ENCODE measurements at regions not wholly inside any gene's neighbourhood (a gene's known extent, or its start where the extent isn't known, plus 50 kb on each side); places are given as distances from the start of the nearest gene placed in this dataset.

DNA sequence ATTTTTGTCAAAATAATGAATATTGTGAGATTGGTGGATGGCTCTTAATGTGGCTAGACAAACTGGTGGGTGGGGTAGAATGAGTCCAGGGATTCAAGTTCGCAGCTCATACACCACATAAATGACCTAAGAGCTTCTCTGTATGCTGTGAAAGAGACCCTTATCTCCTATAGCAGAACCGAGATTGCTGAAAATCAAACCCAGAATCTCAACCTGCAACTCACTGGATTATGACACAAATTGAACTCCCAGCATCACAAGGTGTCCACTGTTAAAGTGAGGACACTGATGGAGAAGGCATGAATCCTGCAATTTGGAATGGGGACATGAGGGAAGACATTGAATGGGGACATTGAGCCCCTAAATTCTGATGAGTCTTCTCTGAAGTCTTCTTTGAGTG is 51.3 kb upstream of the CNKSR3 start:
- DNase-seq = no peak

DNA sequence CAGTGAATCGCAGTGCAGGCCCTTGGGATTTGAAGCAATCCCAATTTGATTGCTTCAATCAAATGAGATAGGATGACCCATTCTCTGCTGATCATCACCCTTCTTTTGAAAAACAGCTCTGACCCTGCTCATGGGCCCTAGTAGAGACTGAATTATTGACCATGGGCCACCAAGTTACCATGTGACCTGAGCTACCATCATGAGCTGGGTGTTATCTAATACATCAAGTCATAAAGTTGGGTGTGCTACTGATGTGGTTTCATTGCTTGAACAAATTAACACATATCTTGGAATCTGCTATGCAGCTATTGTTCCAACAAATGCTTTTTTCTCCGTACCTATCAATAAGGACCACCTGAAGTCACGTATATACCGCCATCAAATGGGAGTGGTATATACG is 54.8 kb upstream of the CNKSR3 start:
- no peak for DNase-seq

DNA sequence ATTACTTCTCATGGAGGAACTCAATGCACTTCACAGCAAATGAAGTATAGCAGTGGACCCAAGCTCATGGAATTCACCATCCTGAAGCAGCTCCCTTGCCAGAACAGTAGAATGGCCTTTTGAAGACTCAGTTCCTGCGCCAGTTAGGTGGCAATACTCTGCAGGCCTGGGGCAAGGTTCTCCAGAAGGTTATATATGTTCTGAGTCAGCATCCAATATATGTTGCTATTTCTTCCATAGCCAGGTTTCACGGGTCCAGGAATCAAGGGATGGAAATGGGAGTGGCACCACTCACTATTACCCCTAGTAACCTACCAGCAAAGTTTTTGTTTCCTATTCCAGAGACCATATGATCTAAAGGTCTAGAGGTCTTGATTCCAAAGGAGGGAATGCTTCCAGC is 56.4 kb upstream of the CNKSR3 start:
- DNase-seq = no peak

DNA sequence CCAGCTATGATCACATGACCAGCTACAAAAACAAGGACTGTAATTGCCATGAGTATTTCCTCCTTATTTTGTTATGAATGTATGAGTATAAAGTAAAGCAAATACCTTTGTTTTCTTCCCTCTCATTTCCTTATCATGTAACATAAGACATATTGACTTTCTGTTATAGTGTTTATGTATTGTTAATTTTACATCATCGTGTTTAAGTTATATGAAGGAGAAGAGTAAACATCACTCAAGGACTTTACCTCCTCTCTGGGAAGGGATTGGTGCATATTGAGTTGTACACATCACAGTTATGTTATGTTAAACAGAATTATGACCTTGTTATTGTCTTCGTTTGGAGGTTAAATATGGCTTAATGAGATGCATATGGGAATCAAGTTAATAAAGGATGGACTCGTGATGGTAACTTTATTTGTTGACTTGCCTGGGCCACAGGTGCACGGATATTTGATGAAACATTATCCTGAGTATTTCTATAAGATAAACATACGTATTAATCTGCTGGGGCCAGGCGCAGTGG is 57.3 kb upstream of the CNKSR3 start:
- no peak for DNase-seq

DNA sequence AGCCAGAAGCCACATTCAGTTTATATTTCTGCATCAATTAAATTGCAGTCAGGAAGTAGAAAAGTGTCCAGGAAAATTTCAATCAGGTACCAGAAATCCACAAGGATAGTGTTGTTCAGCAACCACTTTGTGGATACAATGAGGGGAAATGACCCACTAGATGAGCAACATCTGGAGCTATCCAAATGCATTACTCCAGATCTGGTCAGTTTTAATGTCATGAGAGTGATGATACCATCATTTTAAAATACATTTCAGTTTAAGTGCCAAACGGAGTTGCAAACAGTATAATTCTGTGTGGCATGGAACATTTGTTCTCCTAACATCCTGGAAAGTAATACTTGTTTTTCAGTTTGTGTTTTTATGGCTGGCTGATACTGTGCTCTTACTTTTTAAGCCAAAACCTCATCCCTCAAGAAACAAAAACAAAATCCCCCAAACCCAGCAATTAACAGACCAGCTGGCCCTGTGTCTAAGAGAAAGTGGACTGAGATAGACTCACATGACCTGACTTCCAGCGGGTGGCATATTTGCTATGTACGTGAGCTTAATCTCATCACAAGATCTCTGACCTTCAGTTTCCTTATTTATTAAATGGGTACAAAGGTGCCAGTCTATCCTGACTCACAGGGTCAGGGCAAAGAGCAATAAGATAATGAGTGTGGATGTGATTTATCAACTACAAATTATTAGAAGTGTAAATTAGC is 58.8 kb upstream of the CNKSR3 start:
- no peak for DNase-seq

DNA sequence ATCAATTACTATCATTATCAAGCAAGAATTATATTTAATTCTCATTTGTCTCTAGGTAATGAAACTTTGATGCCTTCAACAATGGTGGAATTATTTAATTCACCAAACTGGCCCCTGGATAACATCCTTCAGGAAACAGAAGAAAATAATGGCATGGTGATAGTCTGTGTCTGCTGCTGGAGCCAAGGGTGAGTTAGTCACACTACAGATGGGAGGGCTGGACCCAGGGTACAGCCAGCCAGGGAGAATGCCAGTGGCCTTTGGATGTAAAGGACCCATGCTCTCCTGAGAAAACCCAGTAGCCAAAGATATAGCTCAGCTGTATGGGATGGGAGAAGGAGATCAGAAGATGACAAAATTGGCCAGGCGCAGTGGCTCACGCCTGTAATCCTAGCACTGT is 60.0 kb upstream of the CNKSR3 start:
- DNase-seq = no peak

DNA sequence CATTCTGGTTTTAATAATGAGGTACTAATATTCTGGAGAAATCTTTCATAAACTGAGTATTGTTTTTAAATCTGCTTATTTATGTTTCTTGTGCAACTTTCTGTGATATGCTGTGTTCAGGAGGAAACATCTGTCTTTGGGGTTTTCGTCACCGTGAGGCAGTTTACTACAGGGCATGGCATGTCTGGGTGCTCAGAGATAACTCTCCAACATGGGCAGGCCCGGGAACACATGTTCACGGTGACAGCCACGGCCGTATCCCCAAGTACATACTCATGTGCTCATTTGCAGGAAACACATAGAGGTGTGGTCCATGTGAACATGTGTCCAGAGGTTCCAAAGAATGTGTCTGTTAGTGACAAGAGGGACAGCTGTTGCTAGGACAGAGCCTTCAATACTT is 62.1 kb upstream of the CNKSR3 start:
- DNase-seq = no peak

GRCh38 chr6:154578004-154578559 is 67.6 kb upstream of the CNKSR3 start:
- DNase-seq = no peak

DNA sequence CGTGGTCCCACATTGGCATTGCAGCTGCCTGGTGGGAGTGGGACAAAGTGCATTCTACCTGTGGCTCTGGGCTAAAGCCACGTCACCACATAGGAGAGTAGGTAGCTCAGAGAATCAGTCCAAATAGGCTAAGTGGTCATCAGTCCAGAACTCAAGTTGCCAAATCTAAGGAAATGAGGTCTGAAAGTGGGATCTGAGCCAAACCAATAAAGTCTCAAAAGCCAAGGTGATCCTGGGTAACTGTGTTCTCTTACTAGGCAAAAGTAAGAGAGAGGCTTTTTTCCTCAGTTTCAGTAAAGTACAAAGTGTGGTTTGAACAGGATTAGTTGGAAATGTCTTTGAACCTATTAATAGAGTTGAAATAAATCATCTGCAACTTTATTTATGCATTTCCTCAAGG is 68.6 kb upstream of the CNKSR3 start:
- no peak for DNase-seq

DNA sequence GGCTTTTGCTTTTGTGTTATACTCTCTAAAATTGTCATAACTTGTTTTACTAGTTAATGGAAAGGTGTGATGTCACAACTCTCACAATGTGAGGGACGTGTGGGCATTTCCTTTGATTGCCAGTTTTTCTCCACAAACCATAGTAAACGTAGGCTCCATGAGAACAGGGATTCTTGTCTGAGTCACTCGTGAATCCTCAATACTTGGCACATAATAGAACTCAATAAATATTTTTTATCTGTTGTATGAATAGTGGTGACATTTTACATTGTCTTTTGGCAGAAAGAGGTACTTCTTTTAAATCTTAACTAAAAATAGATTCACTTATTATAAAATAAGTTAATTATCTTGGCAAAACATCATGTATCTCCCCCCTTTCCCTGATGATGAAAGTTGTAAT is 69.0 kb upstream of the CNKSR3 start:
- no peak for DNase-seq

DNA sequence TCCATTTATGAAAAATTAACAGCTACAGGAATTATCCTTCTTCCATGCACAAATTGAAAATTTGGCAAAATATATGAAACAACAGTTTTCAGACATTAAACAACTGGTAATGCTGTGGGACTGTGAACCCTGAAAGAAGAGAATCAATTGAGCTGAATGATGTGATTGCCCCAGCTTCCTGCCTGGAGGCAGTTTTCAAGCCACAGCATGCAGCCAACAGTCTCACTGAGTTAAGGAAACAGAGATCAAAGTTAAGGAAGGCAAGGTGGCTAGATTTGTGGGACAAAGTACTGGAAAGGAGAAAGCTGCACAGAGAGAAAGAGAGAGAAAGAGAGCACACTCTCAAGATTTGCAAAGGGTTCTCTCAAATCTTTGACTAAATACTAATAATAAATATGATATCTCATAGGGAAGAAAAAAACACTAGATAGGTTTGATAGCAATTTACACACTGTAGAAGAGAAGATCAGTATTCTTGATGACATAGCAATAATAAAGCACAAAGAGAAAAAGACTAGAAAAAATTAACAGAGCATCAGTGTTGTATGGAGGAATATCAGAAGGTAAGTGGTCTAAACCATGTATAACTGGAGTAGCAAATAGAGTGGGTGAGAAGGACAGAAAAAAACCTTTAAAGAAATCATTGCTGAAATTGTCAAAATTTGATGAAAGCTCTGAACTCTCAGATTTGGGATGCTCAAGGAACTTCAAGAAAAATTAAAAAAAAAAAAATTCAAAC is 70.1 kb upstream of the CNKSR3 start:
- no peak for DNase-seq

- DNase-seq = no peak
Measured at GRCh38 chr6:154582696-154583095, 72.2 kb upstream of the CNKSR3 start.

DNA sequence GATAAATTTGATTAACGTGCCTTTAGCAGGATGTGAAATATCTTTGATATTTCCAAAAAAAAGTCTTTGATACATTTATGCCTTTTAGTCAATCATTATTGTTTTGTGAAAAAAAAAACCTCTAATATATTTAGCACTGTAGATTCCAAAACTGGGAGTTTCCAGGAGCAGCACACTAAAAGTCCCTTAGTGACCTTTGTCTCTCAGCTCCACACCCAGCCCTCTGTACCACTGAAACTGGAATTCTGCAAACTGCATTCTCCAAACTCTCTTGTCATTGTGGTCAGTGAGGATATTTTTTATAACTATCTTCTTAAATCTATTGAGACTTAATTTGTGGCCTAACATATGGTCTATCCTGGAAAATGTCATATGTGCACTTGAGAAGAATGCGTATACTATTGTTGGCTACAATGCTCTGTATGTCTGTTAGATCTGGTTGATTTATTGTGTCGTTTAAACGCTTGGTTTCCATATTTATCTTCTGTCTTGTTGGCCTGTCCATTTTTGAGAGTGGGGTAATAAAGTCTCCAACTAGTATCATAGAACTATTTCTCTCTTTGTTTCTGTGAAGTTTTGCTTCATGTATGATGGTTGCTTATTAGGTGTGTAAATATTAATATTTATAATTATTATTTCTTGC is 73.2 kb upstream of the CNKSR3 start:
- no peak for DNase-seq

DNA sequence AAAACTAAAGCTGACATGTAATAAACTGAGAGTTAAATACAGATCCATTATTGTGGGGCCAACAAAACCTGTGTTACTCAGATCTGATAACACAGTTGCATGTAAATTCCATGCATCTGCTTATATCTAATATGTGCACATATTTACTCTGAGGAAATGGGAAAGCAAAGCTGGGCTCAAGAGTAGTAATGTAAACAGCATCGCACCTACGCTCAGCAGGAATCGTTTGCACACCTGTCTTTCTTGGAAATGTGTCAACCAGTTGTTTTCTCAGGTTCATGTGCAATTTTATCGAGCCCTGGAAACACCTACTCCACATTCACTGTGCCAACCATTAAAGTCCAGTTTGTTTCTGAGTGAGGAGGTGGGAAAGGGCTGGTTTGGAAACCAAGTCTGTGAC is 80.3 kb upstream of the CNKSR3 start:
- DNase-seq = no peak

DNA sequence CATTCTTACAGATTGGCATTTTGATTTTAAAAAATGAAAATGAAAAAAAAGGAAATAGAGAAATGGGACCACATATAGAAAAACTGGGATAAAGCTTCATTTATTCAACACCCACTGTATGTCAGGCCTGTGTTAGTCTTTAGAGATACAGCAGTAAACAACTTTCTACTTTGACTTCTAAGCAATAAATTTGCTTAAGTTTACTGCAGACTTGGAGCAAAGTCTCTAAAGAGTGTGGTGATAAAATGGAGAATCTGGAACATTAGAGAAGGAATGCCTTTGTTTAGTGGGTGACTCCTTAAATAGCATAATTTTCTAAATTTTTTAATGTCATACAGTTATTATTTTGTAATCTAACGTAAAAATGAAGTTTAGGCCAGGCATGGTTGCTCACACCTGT is 80.7 kb upstream of the CNKSR3 start:
- no peak for DNase-seq

DNA sequence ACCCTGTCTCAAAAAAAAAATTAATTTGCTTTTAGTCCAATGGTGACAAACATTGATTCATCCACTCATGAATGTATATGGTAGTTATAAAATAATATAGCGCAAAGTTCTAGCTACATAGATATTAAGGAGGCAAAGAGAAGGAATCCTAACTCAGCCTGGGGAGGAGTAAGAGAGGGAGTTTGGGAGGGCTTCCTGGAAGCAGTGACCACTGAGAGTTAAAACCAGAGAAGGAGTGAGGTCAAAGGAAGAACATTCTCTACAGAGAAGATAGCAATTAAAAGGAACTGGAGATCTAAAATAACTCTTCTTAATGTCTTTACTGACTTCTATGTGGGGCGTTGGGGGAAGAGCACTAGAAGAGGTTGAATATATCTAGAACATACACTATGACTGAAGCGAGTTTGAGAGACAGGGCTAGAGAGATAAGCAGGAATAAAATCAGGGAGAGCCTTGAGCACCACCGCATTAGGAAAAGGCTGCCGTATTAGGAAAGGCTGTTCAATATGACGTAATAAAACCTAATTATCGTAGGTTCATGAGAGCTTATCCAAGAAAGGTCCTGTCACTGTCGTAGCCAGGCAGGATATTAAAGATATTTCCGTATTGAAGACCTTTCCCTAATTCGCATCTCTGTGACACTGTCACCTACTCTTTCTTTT is 81.8 kb upstream of the CNKSR3 start:
- DNase-seq = no peak

GRCh38 chr6:154593122-154593521 is 82.6 kb upstream of the CNKSR3 start:
- no peak for DNase-seq

GRCh38 chr6:154594496-154595198 is 84.2 kb upstream of the CNKSR3 start:
- DNase-seq = no peak

DNA sequence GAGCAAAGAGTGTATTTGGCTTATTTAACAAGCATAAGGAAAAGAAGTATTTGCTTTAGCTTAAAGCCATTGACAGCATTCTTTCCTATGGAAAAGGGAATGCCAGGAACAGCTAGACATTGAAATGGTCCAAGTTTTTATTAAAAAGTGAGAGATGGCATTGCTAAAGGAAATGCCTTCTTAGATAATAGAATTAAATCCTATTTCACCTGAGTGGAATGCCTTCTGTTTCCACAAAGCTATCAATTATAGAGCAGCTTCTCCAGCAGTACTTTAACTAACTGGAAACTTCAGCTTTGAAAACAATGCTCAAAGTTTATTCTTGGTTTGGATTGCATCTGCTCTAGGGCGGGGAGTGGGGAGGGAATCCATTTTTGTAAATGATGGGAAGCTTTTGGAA is 85.1 kb upstream of the CNKSR3 start:
- no peak for DNase-seq

DNA sequence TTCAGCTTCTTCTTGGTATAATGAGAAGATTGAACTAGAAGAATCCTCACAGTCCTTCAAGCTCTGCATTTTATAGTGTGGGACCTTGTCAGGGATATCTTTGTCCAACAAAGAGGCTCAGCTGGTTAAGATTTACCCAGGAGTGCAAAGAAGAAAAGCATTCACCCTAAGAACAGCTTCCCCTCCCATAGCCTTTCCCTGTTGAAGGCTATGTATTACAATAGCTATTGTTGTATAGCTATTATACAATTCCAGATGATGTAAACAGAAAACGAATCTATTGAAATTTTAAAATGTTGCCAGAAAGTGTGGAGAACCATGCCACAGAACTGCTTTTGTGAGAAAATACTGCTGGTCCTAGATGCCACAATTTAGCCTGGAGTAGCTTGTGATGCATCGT is 85.5 kb upstream of the CNKSR3 start:
- DNase-seq = no peak

DNA sequence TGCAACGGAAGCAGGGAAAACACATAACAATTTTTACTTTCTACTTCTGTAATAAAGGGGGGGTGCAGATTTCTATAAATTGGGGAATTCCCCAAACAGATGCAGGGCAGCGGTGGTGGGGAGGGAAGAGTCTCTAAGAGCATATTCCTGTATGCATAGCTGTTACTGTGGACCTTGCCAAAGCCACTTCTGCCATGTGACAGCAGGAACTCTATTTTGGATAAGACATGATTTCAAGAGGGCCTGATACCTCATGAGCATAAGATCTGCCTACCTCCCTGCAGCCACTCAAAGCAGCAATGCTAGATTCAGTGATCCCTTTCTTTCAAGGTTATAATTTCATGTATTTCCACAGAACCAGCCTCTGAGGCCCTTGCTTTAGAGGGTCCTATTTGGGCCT is 86.2 kb upstream of the CNKSR3 start:
- DNase-seq = no peak

GRCh38 chr6:154598399-154598798 is 87.9 kb upstream of the CNKSR3 start:
- DNase-seq = no peak

DNA sequence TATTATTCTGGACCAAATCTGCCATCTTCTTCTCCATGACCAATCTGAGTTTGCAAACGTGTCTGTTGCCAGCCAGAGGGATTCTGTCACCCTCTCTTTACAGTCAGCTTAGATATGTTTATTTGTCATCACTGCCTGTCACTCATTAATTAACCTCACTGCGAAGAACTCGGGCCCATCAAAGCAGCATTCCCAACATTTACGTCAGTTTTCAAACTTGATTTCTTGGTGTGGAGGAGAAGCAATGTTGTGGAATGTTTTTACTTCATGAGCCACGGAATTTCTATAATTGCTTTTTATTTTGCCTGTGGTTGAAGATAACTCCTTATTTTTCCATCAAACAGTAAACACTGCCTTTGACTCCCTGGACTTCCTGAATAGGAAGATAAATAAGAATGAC is 91.8 kb upstream of the CNKSR3 start:
- no peak for DNase-seq

All from CD4-positive, alpha-beta T cell treated with Interleukin-15 for 1 hour (primary cell).